GM12878 (cell line): ENCODE measurements at regions not wholly inside any gene's neighbourhood (a gene's known extent, or its start where the extent isn't known, plus 50 kb on each side); places are given as distances from the start of the nearest gene placed in this dataset.

ENCODE experiments used
- ATAC-seq: fragments of 200-7000 bp; cut with Tn5 transposase; 3 replicates; pipeline ENCODE4 v1.9.1; 2020; ENCODE audit warnings: mild to moderate bottlenecking, moderate library complexity
- BruUV-seq: library from RNA; stranded (reverse); fragments of 400-500 nt; replicated peaks from 2 replicates; lab custom pipeline; 2021; lab: Mats Ljungman, UMichigan
- CTCF ChIA-PET: fragments of 300-600 bp; sonication (Branson Sonifier 250); formaldehyde crosslinking; extraction: SDS; loops from one replicate; lab custom pipeline; 2021; ENCODE audit warnings: inconsistent platforms; lab: Yijun Ruan, JAX
- POLR2A ChIA-PET: fragments of 350-600 bp; formaldehyde crosslinking; extraction: SDS; loops from one replicate; lab custom pipeline; 2021; ENCODE audit warnings: inconsistent platforms; lab: Charles Lee
- RAD21 ChIA-PET: fragments of 300-600 bp; sonication (Branson Sonifier 250); formaldehyde crosslinking; loops from one replicate; lab custom pipeline; 2023; ENCODE audit warnings: antibody characterized with exemption; ENCODE audit not compliant: unreplicated experiment; lab: Charles Lee
- SMC1A ChIA-PET: fragments of 300-600 bp; sonication (Branson Sonifier 250); formaldehyde crosslinking; loops from one replicate; lab custom pipeline; 2023; ENCODE audit not compliant: unreplicated experiment, uncharacterized antibody; lab: Charles Lee
- DNase-seq: peaks from one replicate; pipeline ENCODE4 v3.0.0-alpha.2; 2011; ENCODE audit warnings: low read depth, low spot score
- FAIRE-seq: peaks from 3 replicates; lab custom pipeline; 2011; peaks lifted over from hg19 to GRCh38; lab: Jason Lieb, UNC
- H2AFZ ChIP-seq: 2 replicates; pipeline ENCODE4 v1.6.0; 2011; ENCODE audit warnings: low read depth, low read length, control low read depth; ENCODE audit not compliant: control insufficient read depth
- H3K27ac ChIP-seq: 2 replicates; pipeline ENCODE4 v1.5.1; 2011; ENCODE audit warnings: control low read depth; ENCODE audit not compliant: control insufficient read depth, insufficient read depth
- H3K27me3 ChIP-seq, 2 experiments: replicated peaks in 1 of 2; 2 replicates each; pipeline versions ENCODE4 v1.6.0 to v1.6.1; 2011; ENCODE audit warnings: low read length in 1 of 2; ENCODE audit not compliant: control insufficient read depth in 2 of 2, insufficient read depth in 2 of 2
- H3K36me3 ChIP-seq, 2 experiments: 2 replicates each; pipeline ENCODE4 v1.5.1; 2011; ENCODE audit warnings: low read length in 1 of 2; ENCODE audit not compliant: control insufficient read depth in 2 of 2, insufficient read depth in 2 of 2
- H3K4me1 ChIP-seq: 2 replicates; pipeline ENCODE4 v1.6.1; 2011; ENCODE audit warnings: mild to moderate bottlenecking, low read length, moderate library complexity, mixed read lengths; ENCODE audit not compliant: control insufficient read depth, insufficient read depth
- H3K4me2 ChIP-seq: 2 replicates; pipeline ENCODE4 v1.6.0; 2011; ENCODE audit warnings: control low read depth; ENCODE audit not compliant: control insufficient read depth, insufficient read depth
- H3K4me3 ChIP-seq: fragments of 200-600 bp; sonication (generic); 2 replicates; pipeline ENCODE4 v1.5.1; 2016
- H3K79me2 ChIP-seq: 2 replicates; pipeline ENCODE4 v1.6.0; 2011; ENCODE audit warnings: low read length; ENCODE audit not compliant: control insufficient read depth, insufficient read depth
- H3K9ac ChIP-seq: 2 replicates; pipeline ENCODE4 v1.8.0; 2011; ENCODE audit warnings: low read length, control low read depth, mixed read lengths; ENCODE audit not compliant: control insufficient read depth, insufficient read depth
- H3K9me3 ChIP-seq: replicated peaks from 3 replicates; pipeline ENCODE4 v1.5.1; 2011; ENCODE audit warnings: mild to moderate bottlenecking, low read length; ENCODE audit not compliant: control insufficient read depth, insufficient read depth
- H4K20me1 ChIP-seq: 2 replicates; pipeline ENCODE4 v1.6.0; 2011; ENCODE audit not compliant: control insufficient read depth, insufficient read depth
- BMI1 ChIP-seq: fragments of 450-650 bp; IDR thresholded peaks from 2 replicates; pipeline ENCODE4 v1.6.1; 2016; ENCODE audit warnings: mild to moderate bottlenecking, moderate library complexity, borderline replicate concordance
- ETV6 ChIP-seq, 2 experiments: fragments of 450-650 bp in 1 of 2; IDR thresholded peaks in 1 of 2; conservative IDR thresholded peaks in 1 of 2; 2 replicates each; pipeline ENCODE4 v1.6.1; 2014; ENCODE audit warnings: antibody characterized with exemption in 1 of 2, borderline replicate concordance in 1 of 2, low read depth in 1 of 2, mild to moderate bottlenecking in 1 of 2, moderate library complexity in 1 of 2
- NBN ChIP-seq: fragments of 450-650 bp; IDR thresholded peaks from 2 replicates; pipeline ENCODE4 v1.6.1; 2016
- NR2C2 ChIP-seq: IDR thresholded peaks from 2 replicates; pipeline ENCODE4 v1.6.1; 2011; ENCODE audit warnings: borderline replicate concordance, low read depth; ENCODE audit not compliant: control insufficient read depth, insufficient read length
- NR2F1 ChIP-seq: fragments of 450-650 bp; conservative IDR thresholded peaks from 2 replicates; pipeline ENCODE4 v1.6.1; 2017; ENCODE audit warnings: mild to moderate bottlenecking
- POLR2A ChIP-seq: IDR thresholded peaks from 2 replicates; pipeline ENCODE4 v1.6.1; 2011; ENCODE audit warnings: low read depth, mild to moderate bottlenecking, low read length
- SIN3A ChIP-seq: IDR thresholded peaks from 2 replicates; pipeline ENCODE4 v1.6.1; 2012; ENCODE audit warnings: low read depth, low read length, improper control_type of control experiment
- SMARCA5 ChIP-seq: fragments of 450-650 bp; IDR thresholded peaks from 2 replicates; pipeline ENCODE4 v1.6.1; 2017; ENCODE audit warnings: mild to moderate bottlenecking
- SUZ12 ChIP-seq: fragments of 200-600 bp; sonication (generic); IDR thresholded peaks from one replicate; pipeline ENCODE4 v1.6.1; 2018; ENCODE audit warnings: antibody characterized with exemption, mild to moderate bottlenecking; ENCODE audit not compliant: unreplicated experiment
- TCF3 ChIP-seq: IDR thresholded peaks from 2 replicates; pipeline ENCODE4 v1.6.1; 2012; ENCODE audit warnings: low read depth, mild to moderate bottlenecking, low read length, borderline replicate concordance; ENCODE audit not compliant: insufficient read depth
- WGBS: methylation state at CpG from one replicate; pipeline ENCODE4 v1.1.6; 2016; ENCODE audit warnings: low lambda C conversion rate; ENCODE audit not compliant: insufficient replicate concordance, insufficient coverage; ENCODE audit errors: missing lambda C conversion rate; 5-methylcytosine and 5-hydroxymethylcytosine counted together
- in situ Hi-C: fragments of 300-500 bp; cut with MboI; formaldehyde crosslinking; loops from 9 replicates; pipeline ENCODE4 v1.14.3; 2018; ENCODE audit warnings: mixed read lengths
- intact Hi-C: fragments of 100-400 bp; cut with micrococcal nuclease; formaldehyde crosslinking; loops from one replicate; pipeline ENCODE4 v1.14.2; 2022; ENCODE audit not compliant: unreplicated experiment
- TF ChIP-seq, protein P1 (sequence below): fragments of 450-650 bp; conservative IDR thresholded peaks from 2 replicates; pipeline ENCODE4 v1.6.1; 2017; ENCODE audit warnings: mild to moderate bottlenecking, moderate library complexity
- TF ChIP-seq, protein P2 (sequence below): fragments of 450-650 bp; IDR thresholded peaks from 2 replicates; pipeline ENCODE4 v1.6.1; 2016; ENCODE audit warnings: mild to moderate bottlenecking, moderate library complexity, borderline replicate concordance

DNA sequence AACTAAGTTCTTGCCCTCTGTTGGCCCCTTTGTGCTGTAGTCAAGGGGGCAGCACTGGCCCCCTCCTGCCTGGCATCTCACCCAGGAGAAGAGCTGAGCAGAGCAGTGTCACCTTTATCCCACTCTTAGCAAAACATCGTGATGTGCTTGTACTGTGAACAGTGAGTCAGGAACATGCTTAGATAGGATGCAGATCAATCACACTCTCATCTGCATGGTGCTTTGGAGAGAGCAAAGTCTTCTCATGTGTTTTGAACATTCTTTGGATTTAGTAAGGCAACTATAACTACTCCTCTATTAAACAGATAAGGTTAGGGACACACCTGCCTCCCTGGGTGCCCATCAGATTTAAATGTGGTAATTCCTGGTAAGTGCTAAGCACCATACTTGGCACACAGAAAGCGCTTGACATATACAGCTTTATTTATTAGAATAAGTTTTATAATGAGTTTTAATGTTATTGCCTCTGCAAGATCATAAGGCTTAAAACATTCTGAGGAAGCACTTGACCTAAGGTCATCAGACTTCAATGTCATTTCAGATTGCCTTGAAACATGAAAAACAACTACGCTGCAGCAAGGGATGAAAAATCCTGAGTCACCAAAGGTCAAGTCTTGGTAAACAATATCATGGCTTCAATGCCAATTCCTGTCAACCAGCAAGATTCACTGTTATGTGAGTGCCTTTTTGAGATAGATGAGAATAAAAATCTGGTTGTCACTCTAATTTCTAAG is 82.4 kb upstream of the IRS2 start (continued):
- TF ChIP-seq, protein P1, sequence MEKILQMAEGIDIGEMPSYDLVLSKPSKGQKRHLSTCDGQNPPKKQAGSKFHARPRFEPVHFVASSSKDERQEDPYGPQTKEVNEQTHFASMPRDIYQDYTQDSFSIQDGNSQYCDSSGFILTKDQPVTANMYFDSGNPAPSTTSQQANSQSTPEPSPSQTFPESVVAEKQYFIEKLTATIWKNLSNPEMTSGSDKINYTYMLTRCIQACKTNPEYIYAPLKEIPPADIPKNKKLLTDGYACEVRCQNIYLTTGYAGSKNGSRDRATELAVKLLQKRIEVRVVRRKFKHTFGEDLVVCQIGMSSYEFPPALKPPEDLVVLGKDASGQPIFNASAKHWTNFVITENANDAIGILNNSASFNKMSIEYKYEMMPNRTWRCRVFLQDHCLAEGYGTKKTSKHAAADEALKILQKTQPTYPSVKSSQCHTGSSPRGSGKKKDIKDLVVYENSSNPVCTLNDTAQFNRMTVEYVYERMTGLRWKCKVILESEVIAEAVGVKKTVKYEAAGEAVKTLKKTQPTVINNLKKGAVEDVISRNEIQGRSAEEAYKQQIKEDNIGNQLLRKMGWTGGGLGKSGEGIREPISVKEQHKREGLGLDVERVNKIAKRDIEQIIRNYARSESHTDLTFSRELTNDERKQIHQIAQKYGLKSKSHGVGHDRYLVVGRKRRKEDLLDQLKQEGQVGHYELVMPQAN = no peak

DNA sequence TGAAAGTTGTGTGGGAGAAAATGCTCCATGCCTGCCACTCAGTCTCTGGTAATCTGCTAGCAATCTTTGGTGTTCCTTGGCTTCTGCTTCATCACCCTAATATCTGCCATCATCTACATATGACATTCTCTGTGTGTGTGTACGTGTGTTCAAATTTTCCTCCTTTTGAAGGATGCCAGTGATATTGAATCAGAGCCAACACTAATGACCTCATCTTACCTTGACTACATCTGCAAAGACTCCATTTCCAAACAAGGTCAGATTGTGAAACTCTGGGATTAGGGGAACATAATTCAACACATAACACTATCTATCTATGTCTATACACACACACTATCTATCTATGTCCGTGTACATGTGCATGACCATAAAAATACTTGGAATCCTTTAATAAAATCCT is 81.4 kb upstream of the IRS2 start:
- ChIA-PET CTCF (interaction anchor here (0.6 kb wide), 1 partner anchor 320 kb away, joined by 3 read pairs; no protein-coding TSS in a partner anchor), SMC1A (no interaction called here), RAD21 (no interaction called here), POLR2A (no interaction called here)
- no peak overlapping the region for H2AFZ ChIP-seq
- no peaks in the 10 kb centered on the region for H3K9me3 ChIP-seq
- no peak overlapping the region for H3K9ac ChIP-seq
- no peak overlapping the region for H3K4me2 ChIP-seq
- 0% methylated on average over 2 of the region's 2 CpGs for WGBS
- ATAC-seq (no peak), FAIRE-seq (no peak), DNase-seq (no peak)
- H3K4me3 ChIP-seq = no peak overlapping the region
- no peaks in the 10 kb centered on the region for H3K79me2 ChIP-seq
- intact Hi-C loops = no loop called here
- H3K27me3 ChIP-seq = no peaks in the 10 kb centered on the region
- H3K27ac ChIP-seq = no peak overlapping the region
- BruUV-seq = no TSS peak
- H4K20me1 ChIP-seq = no peaks in the 10 kb centered on the region
- H3K36me3 ChIP-seq = no peaks in the 10 kb centered on the region
- TF ChIP-seq SUZ12 = no peak
- TF ChIP-seq, protein P2, sequence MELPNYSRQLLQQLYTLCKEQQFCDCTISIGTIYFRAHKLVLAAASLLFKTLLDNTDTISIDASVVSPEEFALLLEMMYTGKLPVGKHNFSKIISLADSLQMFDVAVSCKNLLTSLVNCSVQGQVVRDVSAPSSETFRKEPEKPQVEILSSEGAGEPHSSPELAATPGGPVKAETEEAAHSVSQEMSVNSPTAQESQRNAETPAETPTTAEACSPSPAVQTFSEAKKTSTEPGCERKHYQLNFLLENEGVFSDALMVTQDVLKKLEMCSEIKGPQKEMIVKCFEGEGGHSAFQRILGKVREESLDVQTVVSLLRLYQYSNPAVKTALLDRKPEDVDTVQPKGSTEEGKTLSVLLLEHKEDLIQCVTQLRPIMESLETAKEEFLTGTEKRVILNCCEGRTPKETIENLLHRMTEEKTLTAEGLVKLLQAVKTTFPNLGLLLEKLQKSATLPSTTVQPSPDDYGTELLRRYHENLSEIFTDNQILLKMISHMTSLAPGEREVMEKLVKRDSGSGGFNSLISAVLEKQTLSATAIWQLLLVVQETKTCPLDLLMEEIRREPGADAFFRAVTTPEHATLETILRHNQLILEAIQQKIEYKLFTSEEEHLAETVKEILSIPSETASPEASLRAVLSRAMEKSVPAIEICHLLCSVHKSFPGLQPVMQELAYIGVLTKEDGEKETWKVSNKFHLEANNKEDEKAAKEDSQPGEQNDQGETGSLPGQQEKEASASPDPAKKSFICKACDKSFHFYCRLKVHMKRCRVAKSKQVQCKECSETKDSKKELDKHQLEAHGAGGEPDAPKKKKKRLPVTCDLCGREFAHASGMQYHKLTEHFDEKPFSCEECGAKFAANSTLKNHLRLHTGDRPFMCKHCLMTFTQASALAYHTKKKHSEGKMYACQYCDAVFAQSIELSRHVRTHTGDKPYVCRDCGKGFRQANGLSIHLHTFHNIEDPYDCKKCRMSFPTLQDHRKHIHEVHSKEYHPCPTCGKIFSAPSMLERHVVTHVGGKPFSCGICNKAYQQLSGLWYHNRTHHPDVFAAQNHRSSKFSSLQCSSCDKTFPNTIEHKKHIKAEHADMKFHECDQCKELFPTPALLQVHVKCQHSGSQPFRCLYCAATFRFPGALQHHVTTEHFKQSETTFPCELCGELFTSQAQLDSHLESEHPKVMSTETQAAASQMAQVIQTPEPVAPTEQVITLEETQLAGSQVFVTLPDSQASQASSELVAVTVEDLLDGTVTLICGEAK = no peak
- TF ChIP-seq BMI1 = no peak
- no peak for TF ChIP-seq TCF3
- no peak for TF ChIP-seq POLR2A
- TF ChIP-seq NR2C2 = no peak
- no peak for TF ChIP-seq NBN
- no peak for TF ChIP-seq NR2F1
- no peak for TF ChIP-seq SMARCA5
- no peak for TF ChIP-seq SIN3A
- no peak for TF ChIP-seq ETV6 (conservative IDR thresholded peaks at IDR 0.05 in 1 of 2, IDR thresholded peaks at IDR 0.05 in 1 of 2; ENCODE audit: borderline replicate concordance in 1 of 2, low read depth in 1 of 2)
- H3K4me1 ChIP-seq = no peaks in the 10 kb centered on the region
- in situ Hi-C loops = no loop called here
